PFSK-1 (cell line): ENCODE measurements at regions not wholly inside any gene's neighbourhood (a gene's known extent, or its start where the extent isn't known, plus 50 kb on each side); places are given as distances from the start of the nearest gene placed in this dataset.

Source experiments
- POLR2AphosphoS5 ChIP-seq: IDR thresholded peaks from 2 replicates; pipeline ENCODE4 v1.6.1; 2012; ENCODE audit warnings: low read depth, mild to moderate bottlenecking, control low read depth, low read length, moderate library complexity
- SIN3A ChIP-seq: IDR thresholded peaks from 2 replicates; pipeline ENCODE4 v1.6.1; 2012; ENCODE audit warnings: mild to moderate bottlenecking, low read length, moderate library complexity, borderline replicate concordance; ENCODE audit not compliant: insufficient read depth
- TAF1 ChIP-seq: IDR thresholded peaks from 2 replicates; pipeline ENCODE4 v1.6.1; 2012; ENCODE audit warnings: low read length, control low read depth, borderline replicate concordance; ENCODE audit not compliant: insufficient read depth

GRCh38 chr12:18837025-18837424 lies 99.1 kb downstream of the CAPZA3 start:
- no peak for TF ChIP-seq POLR2AphosphoS5
- TF ChIP-seq TAF1, result no peak
- no peak for TF ChIP-seq SIN3A
